Tibial artery (tissue), 4 donors: ENCODE measurements at regions not wholly inside any gene's neighbourhood (a gene's known extent, or its start where the extent isn't known, plus 50 kb on each side); places are given as distances from the start of the nearest gene placed in this dataset.
"Not testable (repeated sequence)": the region's sequence is repeated elsewhere in the genome, so short reads cannot be mapped to it uniquely, and the experiment has no call there.

Experiments used
- DNase-seq, 2 donors: peaks; one replicate each; pipeline ENCODE4 v3.0.0-alpha.2; 2019
- H3K27ac ChIP-seq, 2 donors: fragments of 200-600 bp; sonication (generic) in 1 of 2; 1 replicate in 1 of 2; 2 replicates in 1 of 2; pipeline ENCODE4 v1.5.1; 2018 to 2019; ENCODE audit warnings: mild to moderate bottlenecking in 1 of 2
- H3K27me3 ChIP-seq, 2 donors: fragments of 200-600 bp; sonication (generic) in 1 of 2; one replicate each; pipeline versions ENCODE4 v1.5.1 to v1.6.0; 2016 to 2019
- H3K36me3 ChIP-seq, 3 donors: fragments of 200-600 bp; sonication (generic) in 2 of 3; one replicate each; pipeline ENCODE4 v1.5.1; 2016 to 2019; ENCODE audit warnings: mild to moderate bottlenecking in 2 of 3
- H3K4me1 ChIP-seq, 4 donors: fragments of 200-600 bp; sonication (generic) in 2 of 4; 1 replicate in 3 of 4; 2 replicates in 1 of 4; pipeline ENCODE4 v1.5.1; 2016 to 2019
- H3K4me3 ChIP-seq, 2 donors: fragments of 200-600 bp; sonication (generic) in 1 of 2; 1 replicate in 1 of 2; 2 replicates in 1 of 2; pipeline ENCODE4 v1.5.1; 2018 to 2019; ENCODE audit warnings: mild to moderate bottlenecking in 2 of 2
- H3K9me3 ChIP-seq, 3 donors: fragments of 200-600 bp; sonication (generic) in 1 of 3; one replicate each; pipeline ENCODE4 v1.5.1; 2016 to 2019
- intact Hi-C: fragments of 100-400 bp; cut with DNase I; formaldehyde crosslinking; loops from one replicate; pipeline ENCODE4 v1.15.0; 2023; ENCODE audit warnings: low total_unique reads
- TF ChIP-seq, protein P1 (sequence below), 2 experiments: fragments of 200-600 bp in 1 of 2; fragments of 450-650 bp in 1 of 2; IDR thresholded peaks; one replicate each; pipeline ENCODE4 v1.5.1; 2017 to 2019; ENCODE audit warnings: antibody characterized with exemption in 2 of 2, mild to moderate bottlenecking in 1 of 2, moderate library complexity in 1 of 2

DNA sequence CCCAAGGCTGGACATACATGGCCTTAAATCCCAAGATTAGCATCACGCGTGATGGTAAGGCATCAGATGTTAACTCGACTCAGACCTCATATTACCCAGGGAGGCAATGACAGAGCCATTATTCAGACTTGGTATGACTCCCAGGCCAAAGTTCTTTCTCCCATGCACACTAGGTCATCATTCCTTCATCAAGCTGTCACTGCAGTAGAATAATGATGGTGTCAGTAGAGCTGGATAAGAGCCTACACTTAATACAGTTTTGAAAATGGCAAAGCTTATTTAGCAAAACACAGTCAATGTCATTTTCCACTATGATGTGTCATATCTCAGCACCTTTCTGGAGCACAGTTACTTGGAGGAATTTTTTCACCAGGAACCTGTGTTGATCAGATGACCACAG, 663.3 kb downstream of the SUCLG1 start:
- TF ChIP-seq, protein P1, sequence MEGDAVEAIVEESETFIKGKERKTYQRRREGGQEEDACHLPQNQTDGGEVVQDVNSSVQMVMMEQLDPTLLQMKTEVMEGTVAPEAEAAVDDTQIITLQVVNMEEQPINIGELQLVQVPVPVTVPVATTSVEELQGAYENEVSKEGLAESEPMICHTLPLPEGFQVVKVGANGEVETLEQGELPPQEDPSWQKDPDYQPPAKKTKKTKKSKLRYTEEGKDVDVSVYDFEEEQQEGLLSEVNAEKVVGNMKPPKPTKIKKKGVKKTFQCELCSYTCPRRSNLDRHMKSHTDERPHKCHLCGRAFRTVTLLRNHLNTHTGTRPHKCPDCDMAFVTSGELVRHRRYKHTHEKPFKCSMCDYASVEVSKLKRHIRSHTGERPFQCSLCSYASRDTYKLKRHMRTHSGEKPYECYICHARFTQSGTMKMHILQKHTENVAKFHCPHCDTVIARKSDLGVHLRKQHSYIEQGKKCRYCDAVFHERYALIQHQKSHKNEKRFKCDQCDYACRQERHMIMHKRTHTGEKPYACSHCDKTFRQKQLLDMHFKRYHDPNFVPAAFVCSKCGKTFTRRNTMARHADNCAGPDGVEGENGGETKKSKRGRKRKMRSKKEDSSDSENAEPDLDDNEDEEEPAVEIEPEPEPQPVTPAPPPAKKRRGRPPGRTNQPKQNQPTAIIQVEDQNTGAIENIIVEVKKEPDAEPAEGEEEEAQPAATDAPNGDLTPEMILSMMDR (IDR thresholded peaks at IDR 0.05) = no peak
- no peak for DNase-seq
- intact Hi-C loops = no loop called here

DNA sequence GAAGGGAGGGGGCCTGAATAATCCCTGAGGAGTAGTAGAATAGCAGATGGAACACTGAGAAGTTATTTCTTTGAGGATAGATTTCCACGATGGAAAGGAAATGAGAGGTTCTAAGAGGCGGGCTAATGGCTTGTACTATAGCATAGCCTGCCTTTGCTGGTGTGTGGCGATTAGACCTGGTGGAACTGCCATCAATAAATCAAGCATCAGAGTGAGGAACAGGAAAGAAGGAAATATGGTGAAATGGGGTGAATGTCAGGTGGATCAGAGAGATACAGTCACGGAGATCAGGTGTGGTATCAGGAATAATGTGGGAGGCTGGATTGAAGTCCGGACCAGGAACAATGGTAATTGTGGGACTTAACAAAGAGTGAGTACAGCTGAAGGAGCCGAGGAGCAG, 668.6 kb downstream of the SUCLG1 start:
- H3K9me3 ChIP-seq, H3K4me3 ChIP-seq, H3K27ac ChIP-seq, DNase-seq, H3K27me3 ChIP-seq, intact Hi-C loops, H3K36me3 ChIP-seq, H3K4me1 ChIP-seq: not testable (repeated sequence)

More for the DNA sequence above, 663.3 kb downstream of the SUCLG1 start:
- Histone ChIP-seq H3K4me1 (no peaks in the 10 kb centered on the region), H3K27me3 (no peaks in the 10 kb centered on the region), H3K36me3 (no peaks in the 10 kb centered on the region), H3K27ac (no peak overlapping the region), H3K9me3 (no peaks in the 10 kb centered on the region), H3K4me3 (no peak overlapping the region)

DNA sequence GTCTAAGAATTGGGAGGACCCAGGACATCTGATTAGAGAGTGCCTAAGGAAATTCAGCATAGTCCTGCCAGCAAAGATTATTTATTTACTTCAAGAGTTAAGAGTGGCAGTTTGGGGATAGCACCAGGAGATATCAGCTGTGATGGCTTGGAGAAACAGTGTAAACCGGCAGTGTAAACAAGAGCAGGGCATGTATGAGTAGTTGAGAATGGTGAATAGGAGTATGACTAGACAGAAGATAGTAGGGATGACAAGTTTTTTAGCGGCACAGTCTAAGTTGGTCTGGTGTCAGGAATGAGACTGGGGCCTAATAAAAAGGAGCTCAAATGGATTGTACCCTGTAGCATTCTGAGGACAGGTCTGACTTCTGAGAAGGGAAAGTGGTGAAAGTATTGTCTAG, 669.4 kb downstream of the SUCLG1 start:
- H3K27me3 ChIP-seq, H3K27ac ChIP-seq, H3K36me3 ChIP-seq, H3K9me3 ChIP-seq, DNase-seq, H3K4me3 ChIP-seq, H3K4me1 ChIP-seq, intact Hi-C loops: not testable (repeated sequence)

DNA sequence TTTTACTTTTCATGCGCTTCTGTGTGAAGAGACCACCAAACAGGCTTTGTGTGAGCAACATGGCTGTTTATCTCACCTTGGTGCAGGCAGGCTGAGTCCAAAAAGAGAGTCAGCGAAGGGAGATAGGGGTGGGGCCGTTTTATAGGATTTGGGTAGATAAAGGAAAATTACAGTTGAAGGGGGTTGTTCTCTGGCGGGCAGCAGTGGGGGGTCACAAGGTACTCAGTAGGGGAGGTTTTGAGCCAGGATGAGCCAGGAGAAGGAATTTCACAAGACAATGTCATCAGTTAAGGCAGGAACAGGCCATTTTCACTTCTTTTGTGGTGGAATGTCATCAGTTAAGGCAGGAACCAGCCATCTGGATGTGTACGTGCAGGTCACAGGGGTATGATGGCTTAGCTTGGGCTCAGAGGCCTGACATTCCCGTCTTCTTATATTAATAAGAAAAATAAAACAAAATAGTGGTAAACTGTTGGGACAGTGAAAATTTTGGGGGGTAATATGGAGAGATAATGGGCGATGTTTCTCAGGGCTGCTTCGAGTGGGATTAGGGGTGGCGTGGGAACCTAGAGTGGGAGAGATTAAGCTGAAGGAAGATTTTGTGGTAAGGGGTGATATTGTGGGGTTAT, 670.0 kb downstream of the SUCLG1 start:
- intact Hi-C loops = not testable (repeated sequence)

DNA sequence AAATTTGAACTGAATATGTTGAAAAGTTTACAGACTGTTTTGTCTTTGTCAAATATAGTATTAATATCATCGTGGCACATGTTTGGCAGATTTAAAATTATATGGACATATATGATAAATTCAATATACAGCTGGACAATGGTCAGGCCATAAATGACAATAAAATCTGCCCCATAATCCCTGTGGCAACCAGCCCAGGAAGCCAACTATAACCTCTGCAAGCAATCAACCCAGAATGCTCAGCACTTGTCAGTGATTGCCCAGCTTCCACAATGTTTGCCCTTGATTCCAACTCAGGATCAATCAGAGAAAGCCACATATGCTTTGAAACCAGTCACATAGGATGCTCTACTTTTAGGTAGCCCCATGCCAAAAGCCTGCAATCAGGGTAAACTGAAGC, 671.9 kb downstream of the SUCLG1 start:
- intact Hi-C loops = no loop called here
- Histone ChIP-seq H3K9me3 (no peaks in the 10 kb centered on the region), H3K4me3 (no peak overlapping the region), H3K36me3 (no peaks in the 10 kb centered on the region), H3K27ac (no peak overlapping the region), H3K4me1 (no peaks in the 10 kb centered on the region), H3K27me3 (no peaks in the 10 kb centered on the region)
- TF ChIP-seq, protein P1 (IDR thresholded peaks at IDR 0.05) = no peak
- DNase-seq = no peak

More for the DNA sequence above, 670.0 kb downstream of the SUCLG1 start:
- H3K4me3 ChIP-seq, H3K36me3 ChIP-seq, H3K27me3 ChIP-seq, H3K27ac ChIP-seq, H3K9me3 ChIP-seq, H3K4me1 ChIP-seq, DNase-seq: not testable (repeated sequence)

DNA sequence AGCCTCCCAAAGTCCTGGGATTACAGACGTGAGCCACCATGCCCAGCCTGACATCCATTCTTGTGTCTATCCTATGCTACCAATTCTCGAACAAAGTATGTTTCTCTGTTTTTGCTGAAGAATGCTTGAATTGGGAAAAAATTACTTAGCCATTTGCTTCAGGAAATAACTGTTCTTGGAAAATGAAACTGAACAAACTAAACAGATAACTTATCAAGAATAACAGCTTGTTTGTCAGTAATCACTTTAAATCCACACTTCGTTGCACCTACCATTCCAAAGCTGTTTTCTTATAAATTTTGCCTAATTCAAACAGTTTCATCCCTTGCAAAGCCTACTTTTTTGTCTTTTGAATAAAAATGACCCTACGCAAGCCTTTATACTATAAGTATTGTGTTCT, 672.9 kb downstream of the SUCLG1 start:
- Histone ChIP-seq H3K27me3 (no peaks in the 10 kb centered on the region), H3K4me3 (no peak overlapping the region), H3K27ac (no peak overlapping the region), H3K9me3 (no peaks in the 10 kb centered on the region), H3K36me3 (no peaks in the 10 kb centered on the region), H3K4me1 (no peaks in the 10 kb centered on the region)
- DNase-seq = no peak
- intact Hi-C loops = no loop called here
- TF ChIP-seq, protein P1 (IDR thresholded peaks at IDR 0.05) = no peak

DNA sequence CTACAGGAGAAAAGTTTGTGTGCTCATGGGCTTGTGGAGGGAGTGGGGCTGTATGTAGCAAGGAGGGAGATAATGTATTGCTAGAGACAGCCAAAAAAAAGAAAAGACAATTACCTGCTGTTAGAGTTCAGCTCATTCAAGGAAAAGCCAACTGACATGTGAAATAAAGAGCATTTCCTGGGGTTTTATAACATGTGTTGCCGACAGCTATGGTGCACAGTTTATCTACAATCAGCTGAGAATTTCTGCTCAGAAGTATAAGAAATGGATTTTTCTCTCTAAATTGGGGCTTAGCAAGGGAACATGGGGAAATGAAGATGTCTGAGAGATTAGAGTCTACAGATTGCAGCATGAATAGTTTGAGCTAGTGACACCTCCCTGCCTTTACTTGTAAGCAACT, 674.1 kb downstream of the SUCLG1 start:
- Histone ChIP-seq H3K27ac (no peak overlapping the region), H3K9me3 (no peaks in the 10 kb centered on the region), H3K36me3 (no peaks in the 10 kb centered on the region), H3K4me3 (no peak overlapping the region), H3K4me1 (no peaks in the 10 kb centered on the region), H3K27me3 (no peaks in the 10 kb centered on the region)
- TF ChIP-seq, protein P1 (IDR thresholded peaks at IDR 0.05) = no peak
- no peak for DNase-seq
- intact Hi-C loops = no loop called here
